Natural killer cell (primary cell): ENCODE measurements at regions not wholly inside any gene's neighbourhood (a gene's known extent, or its start where the extent isn't known, plus 50 kb on each side); places are given as distances from the start of the nearest gene placed in this dataset.

Experiments
- ATAC-seq, 3 donors: fragments of 150-1000 bp in 2 of 3; fragments of 200-7000 bp in 1 of 3; cut with Tn5 transposase; 1 replicate in 1 of 3; 2 replicates in 2 of 3; pipeline ENCODE4 v1.10.0; 2021; ENCODE audit warnings: mild to moderate bottlenecking in 2 of 3, moderate library complexity in 2 of 3
- DNase-seq, 2 donors: peaks; one replicate each; pipeline versions ENCODE4 v3.0.0 to v3.0.0-alpha.2; 2013 to 2021; ENCODE audit warnings: mixed read lengths in 1 of 2
- H3K27ac ChIP-seq: one replicate; pipeline ENCODE4 v1.5.1; 2013; ENCODE audit warnings: mild to moderate bottlenecking, low read length
- H3K27me3 ChIP-seq: one replicate; pipeline ENCODE4 v1.6.1; 2013; ENCODE audit warnings: low read length; ENCODE audit not compliant: control insufficient read depth, insufficient read depth
- H3K36me3 ChIP-seq: one replicate; pipeline ENCODE4 v1.6.1; 2013; ENCODE audit warnings: low read length; ENCODE audit not compliant: control insufficient read depth, insufficient read depth
- H3K4me1 ChIP-seq: one replicate; pipeline ENCODE4 v1.6.1; 2013; ENCODE audit warnings: low read length; ENCODE audit not compliant: control insufficient read depth, insufficient read depth
- H3K4me3 ChIP-seq: one replicate; pipeline ENCODE4 v1.5.1; 2013; ENCODE audit warnings: low read length
- H3K9me3 ChIP-seq: one replicate; pipeline ENCODE4 v1.6.1; 2013; ENCODE audit warnings: low read length; ENCODE audit not compliant: control insufficient read depth, insufficient read depth
- H3K27ac Mint-ChIP-seq, 2 donors: one replicate each; pipeline ENCODE4 v1.8.0; 2022; ENCODE audit warnings: mild to moderate bottlenecking in 2 of 2, mixed read lengths in 2 of 2, moderate library complexity in 1 of 2
- H3K27me3 Mint-ChIP-seq, 2 donors: one replicate each; pipeline ENCODE4 v1.8.0; 2022; ENCODE audit warnings: low read depth in 2 of 2, mixed read lengths in 2 of 2
- H3K36me3 Mint-ChIP-seq: one replicate; pipeline ENCODE4 v1.8.0; 2022; ENCODE audit warnings: mixed read lengths
- H3K4me1 Mint-ChIP-seq, 2 donors: one replicate each; pipeline ENCODE4 v1.8.0; 2022; ENCODE audit warnings: mixed read lengths in 2 of 2
- H3K4me3 Mint-ChIP-seq: one replicate; pipeline ENCODE4 v1.8.0; 2022; ENCODE audit warnings: mild to moderate bottlenecking, moderate library complexity, mixed read lengths
- H3K9me3 Mint-ChIP-seq, 2 donors: one replicate each; pipeline ENCODE4 v1.8.0; 2022; ENCODE audit warnings: mixed read lengths in 2 of 2
- CTCF ChIP-seq: fragments of 200-600 bp; IDR thresholded peaks from one replicate; pipeline ENCODE4 v1.8.0; 2022; ENCODE audit warnings: antibody characterized with exemption
- WGBS: methylation state at CpG from one replicate; pipeline ENCODE4 v1.1.7; 2013; ENCODE audit warnings: missing lambda C conversion rate; ENCODE audit not compliant: insufficient coverage; 5-methylcytosine and 5-hydroxymethylcytosine counted together
- intact Hi-C: fragments of 100-400 bp; cut with micrococcal nuclease; formaldehyde crosslinking; loops from one replicate; pipeline ENCODE4 v1.14.2; 2022

GRCh38 chr10:128687927-128688549, 561.8 kb upstream of the MKI67 start:
- no peak overlapping the region for H3K27ac Mint-ChIP-seq
- no peaks in the 10 kb centered on the region for H3K4me1 ChIP-seq
- H3K36me3 Mint-ChIP-seq = no peaks in the 10 kb centered on the region
- no peak overlapping the region for H3K4me3 Mint-ChIP-seq
- no peaks in the 10 kb centered on the region for H3K36me3 ChIP-seq
- no peak for TF ChIP-seq CTCF
- no peaks in the 10 kb centered on the region for H3K27me3 ChIP-seq
- H3K27me3 Mint-ChIP-seq = peaks cover 0 to 8% of the 10 kb centered on the region in 2 donors
- H3K4me3 ChIP-seq = no peak overlapping the region
- no peaks in the 10 kb centered on the region for H3K4me1 Mint-ChIP-seq
- intact Hi-C loops = loop anchor here (2.0 kb wide), 1 partner anchor 15 kb away; no protein-coding TSS in a partner anchor
- H3K9me3 ChIP-seq = no peaks in the 10 kb centered on the region
- WGBS = 87% methylated on average over 14 of the region's 14 CpGs
- no peaks in the 10 kb centered on the region for H3K9me3 Mint-ChIP-seq
- H3K27ac ChIP-seq = no peak overlapping the region
- ATAC-seq (no peak), DNase-seq (no peak)

GRCh38 chr10:128689667-128690066, 563.4 kb upstream of the MKI67 start:
- no peak overlapping the region for H3K4me3 Mint-ChIP-seq
- H3K27me3 Mint-ChIP-seq = peaks cover 0 to 8% of the 10 kb centered on the region in 2 donors
- no peak for TF ChIP-seq CTCF
- H3K27ac Mint-ChIP-seq = no peak overlapping the region
- WGBS = 78% methylated on average over 3 of the region's 5 CpGs
- ATAC-seq = no peak
- no peak for DNase-seq
- H3K36me3 ChIP-seq = no peaks in the 10 kb centered on the region
- no peak overlapping the region for H3K4me3 ChIP-seq
- no peaks in the 10 kb centered on the region for H3K27me3 ChIP-seq
- no peaks in the 10 kb centered on the region for H3K4me1 ChIP-seq
- no peaks in the 10 kb centered on the region for H3K4me1 Mint-ChIP-seq
- no peak overlapping the region for H3K27ac ChIP-seq
- no peaks in the 10 kb centered on the region for H3K9me3 ChIP-seq
- no peaks in the 10 kb centered on the region for H3K36me3 Mint-ChIP-seq
- intact Hi-C loops = loop anchor here (1.0 to 2.0 kb wide), 2 partner anchors 7 to 17 kb away; no protein-coding TSS in a partner anchor
- no peaks in the 10 kb centered on the region for H3K9me3 Mint-ChIP-seq

GRCh38 chr10:128693493-128694131, 567.4 kb upstream of the MKI67 start:
- Mint-ChIP-seq H3K27me3 (peaks cover 3 to 11% of the 10 kb centered on the region in 2 donors), H3K4me1 (no peaks in the 10 kb centered on the region), H3K9me3 (no peaks in the 10 kb centered on the region), H3K36me3 (no peaks in the 10 kb centered on the region), H3K27ac (no peak overlapping the region), H3K4me3 (no peak overlapping the region)
- H3K27me3 ChIP-seq = no peaks in the 10 kb centered on the region
- H3K36me3 ChIP-seq = no peaks in the 10 kb centered on the region
- H3K27ac ChIP-seq = no peak overlapping the region
- ATAC-seq = no peak
- no peak for DNase-seq
- 69% methylated on average over 11 of the region's 11 CpGs for WGBS
- H3K9me3 ChIP-seq = no peaks in the 10 kb centered on the region
- H3K4me1 ChIP-seq = no peaks in the 10 kb centered on the region
- TF ChIP-seq CTCF = no peak
- H3K4me3 ChIP-seq = no peak overlapping the region
- intact Hi-C loops = no loop called here
